ENCODE measurements at regions not wholly inside any gene's neighbourhood (a gene's known extent, or its start where the extent isn't known, plus 50 kb on each side); places are given as distances from the start of the nearest gene placed in this dataset.

DNA sequence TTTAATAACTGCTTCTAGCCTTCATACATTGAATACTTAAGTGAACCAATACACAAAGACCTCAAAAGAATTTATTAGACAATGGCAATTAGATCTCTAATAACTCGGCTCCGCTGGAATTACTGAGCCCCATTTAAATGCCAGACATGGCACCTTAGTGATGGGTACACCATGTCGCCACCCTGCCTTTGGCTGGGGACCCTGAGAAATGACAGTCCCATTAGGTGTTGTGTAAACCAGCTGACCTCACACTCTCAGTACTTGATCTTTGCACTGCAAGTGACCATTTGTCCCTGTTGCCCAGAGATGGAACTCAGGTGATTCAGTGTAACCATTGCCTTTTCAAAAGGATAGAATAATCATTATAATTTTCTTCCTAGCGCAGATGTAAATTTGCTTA is 144.6 kb upstream of the SMARCAD1 start:
- H3K27me3 ChIP-seq (replicated peaks in 1 of 2; ENCODE audit: control insufficient read depth in 2 of 2, insufficient read depth in 2 of 2, low read length in 1 of 2) = no peaks in the 10 kb centered on the region
- no peak for ATAC-seq
- no peak overlapping the region for H3K9ac ChIP-seq (ENCODE audit: control insufficient read depth, insufficient read depth, low read length)
- 28% methylated on average over 4 of the region's 4 CpGs for WGBS (ENCODE audit: insufficient coverage, insufficient replicate concordance, low lambda C conversion rate, missing lambda C conversion rate)
- no peaks in the 10 kb centered on the region for H3K36me3 ChIP-seq (ENCODE audit: control insufficient read depth in 2 of 2, insufficient read depth in 2 of 2, low read length in 1 of 2)
- TF ChIP-seq, protein P1, sequence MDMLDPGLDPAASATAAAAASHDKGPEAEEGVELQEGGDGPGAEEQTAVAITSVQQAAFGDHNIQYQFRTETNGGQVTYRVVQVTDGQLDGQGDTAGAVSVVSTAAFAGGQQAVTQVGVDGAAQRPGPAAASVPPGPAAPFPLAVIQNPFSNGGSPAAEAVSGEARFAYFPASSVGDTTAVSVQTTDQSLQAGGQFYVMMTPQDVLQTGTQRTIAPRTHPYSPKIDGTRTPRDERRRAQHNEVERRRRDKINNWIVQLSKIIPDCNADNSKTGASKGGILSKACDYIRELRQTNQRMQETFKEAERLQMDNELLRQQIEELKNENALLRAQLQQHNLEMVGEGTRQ (IDR thresholded peaks at IDR 0.05; ENCODE audit: borderline replicate concordance, low read depth, low read length) = no peak
- TF ChIP-seq PML (IDR thresholded peaks at IDR 0.05; ENCODE audit: low read length) = no peak
- TF ChIP-seq ESRRA (IDR thresholded peaks at IDR 0.05; ENCODE audit: low read length) = no peak
- TF ChIP-seq NR2C2 (IDR thresholded peaks at IDR 0.05; ENCODE audit: borderline replicate concordance, control insufficient read depth, insufficient read length, low read depth) = no peak
- TF ChIP-seq ZNF384 (IDR thresholded peaks at IDR 0.05; ENCODE audit: borderline replicate concordance, low read depth, low read length) = no peak
- TF ChIP-seq, protein P2, sequence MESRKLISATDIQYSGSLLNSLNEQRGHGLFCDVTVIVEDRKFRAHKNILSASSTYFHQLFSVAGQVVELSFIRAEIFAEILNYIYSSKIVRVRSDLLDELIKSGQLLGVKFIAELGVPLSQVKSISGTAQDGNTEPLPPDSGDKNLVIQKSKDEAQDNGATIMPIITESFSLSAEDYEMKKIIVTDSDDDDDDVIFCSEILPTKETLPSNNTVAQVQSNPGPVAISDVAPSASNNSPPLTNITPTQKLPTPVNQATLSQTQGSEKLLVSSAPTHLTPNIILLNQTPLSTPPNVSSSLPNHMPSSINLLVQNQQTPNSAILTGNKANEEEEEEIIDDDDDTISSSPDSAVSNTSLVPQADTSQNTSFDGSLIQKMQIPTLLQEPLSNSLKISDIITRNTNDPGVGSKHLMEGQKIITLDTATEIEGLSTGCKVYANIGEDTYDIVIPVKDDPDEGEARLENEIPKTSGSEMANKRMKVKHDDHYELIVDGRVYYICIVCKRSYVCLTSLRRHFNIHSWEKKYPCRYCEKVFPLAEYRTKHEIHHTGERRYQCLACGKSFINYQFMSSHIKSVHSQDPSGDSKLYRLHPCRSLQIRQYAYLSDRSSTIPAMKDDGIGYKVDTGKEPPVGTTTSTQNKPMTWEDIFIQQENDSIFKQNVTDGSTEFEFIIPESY (IDR thresholded peaks at IDR 0.05) = no peak
- TF ChIP-seq SP1 (IDR thresholded peaks at IDR 0.05; ENCODE audit: low read depth, low read length) = no peak
- TF ChIP-seq GATAD2B (conservative IDR thresholded peaks at IDR 0.05; ENCODE audit: low read depth) = no peak
- no peak for TF ChIP-seq SMC3 (IDR thresholded peaks at IDR 0.05; ENCODE audit: borderline replicate concordance, low read length)
- no peak for TF ChIP-seq MEF2B (IDR thresholded peaks at IDR 0.05; ENCODE audit: partially characterized antibody, poor library complexity, severe bottlenecking)
- no TSS peak for BruUV-seq (replicated peaks)
- H3K27ac ChIP-seq (ENCODE audit: control insufficient read depth, insufficient read depth) = no peak overlapping the region
- H3K4me2 ChIP-seq (ENCODE audit: control insufficient read depth, insufficient read depth) = no peak overlapping the region
- intact Hi-C loops (cut with micrococcal nuclease; ENCODE audit: unreplicated experiment) (no loop called here), in situ Hi-C loops (cut with MboI) (no loop called here)
- CTCF ChIA-PET = interaction anchor here (1.0 to 1.7 kb wide), 3 partner anchors 11 to 243 kb away, joined by 3 to 5 read pairs (median 3); no protein-coding TSS in a partner anchor
- no peaks in the 10 kb centered on the region for H3K79me2 ChIP-seq (ENCODE audit: control insufficient read depth, insufficient read depth, low read length)
- no peak for DNase-seq (ENCODE audit: low read depth, low spot score)
- FAIRE-seq = no peak
- SMC1A ChIA-PET (ENCODE audit: uncharacterized antibody, unreplicated experiment) = interaction anchor here (1.4 kb wide), 1 partner anchor 21 kb away, joined by 3 read pairs; no protein-coding TSS in a partner anchor
- H3K9me3 ChIP-seq (replicated peaks; ENCODE audit: control insufficient read depth, insufficient read depth, low read length) = no peaks in the 10 kb centered on the region
- no peak overlapping the region for H2AFZ ChIP-seq (ENCODE audit: control insufficient read depth, low read depth, low read length)
- no peaks in the 10 kb centered on the region for H4K20me1 ChIP-seq (ENCODE audit: control insufficient read depth, insufficient read depth)
- no peaks in the 10 kb centered on the region for H3K4me1 ChIP-seq (ENCODE audit: control insufficient read depth, insufficient read depth, low read length)
- RAD21 ChIA-PET (ENCODE audit: unreplicated experiment) = no interaction called here
- no peak overlapping the region for H3K4me3 ChIP-seq
- POLR2A ChIA-PET = no interaction called here

Data from GM12878 (cell line).